GM12873 (cell line): ENCODE measurements at regions not wholly inside any gene's neighbourhood (a gene's known extent, or its start where the extent isn't known, plus 50 kb on each side); places are given as distances from the start of the nearest gene placed in this dataset.

Source experiments
- CTCF ChIP-seq: IDR thresholded peaks from 2 replicates; pipeline ENCODE4 v1.5.1; 2012; ENCODE audit warnings: low read depth, mild to moderate bottlenecking, moderate library complexity, low read length, control low read depth; ENCODE audit not compliant: insufficient read depth; ENCODE audit errors: missing control alignments

GRCh38 chr5:8333485-8333884, 464.5 kb downstream of the MTRR start:
- TF ChIP-seq CTCF = no peak

- TF ChIP-seq CTCF = no peak
Observed at GRCh38 chr5:8333977-8334376, 465.0 kb downstream of the MTRR start.

- TF ChIP-seq CTCF = no peak
Observed at GRCh38 chr5:8340261-8340660, 471.3 kb downstream of the MTRR start.

GRCh38 chr5:8340739-8341344, 471.9 kb downstream of the MTRR start:
- peak; percentile 48 for TF ChIP-seq CTCF

- TF ChIP-seq CTCF = no peak
Observed at GRCh38 chr5:8341406-8341805, 472.5 kb downstream of the MTRR start.

GRCh38 chr5:8347984-8348383, 479.0 kb downstream of the MTRR start:
- no peak for TF ChIP-seq CTCF

GRCh38 chr5:8349855-8350254, 480.9 kb downstream of the MTRR start:
- TF ChIP-seq CTCF = no peak
